Activated T-cell treated with anti-CD3 and anti-CD28 coated beads, Interleukin-2, amount 50 U/mL, for 24 hours (primary cell): ENCODE measurements at regions not wholly inside any gene's neighbourhood (a gene's known extent, or its start where the extent isn't known, plus 50 kb on each side); places are given as distances from the start of the nearest gene placed in this dataset.

Experiments
- DNase-seq: peaks from one replicate; pipeline ENCODE4 v3.0.0-alpha.2; 2020
- H3K27ac Mint-ChIP-seq: 2 replicates; pipeline ENCODE4 v1.8.0; 2020; ENCODE audit warnings: mild to moderate bottlenecking, mixed read lengths
- H3K27me3 Mint-ChIP-seq: 2 replicates; pipeline ENCODE4 v1.8.0; 2020; ENCODE audit warnings: mixed read lengths
- H3K36me3 Mint-ChIP-seq: 2 replicates; pipeline ENCODE4 v1.8.0; 2020; ENCODE audit warnings: low read depth, mixed read lengths
- H3K4me1 Mint-ChIP-seq: 2 replicates; pipeline ENCODE4 v1.8.0; 2020; ENCODE audit warnings: low read depth, mixed read lengths
- H3K4me3 Mint-ChIP-seq: 2 replicates; pipeline ENCODE4 v1.8.0; 2020; ENCODE audit warnings: mild to moderate bottlenecking, moderate library complexity, mixed read lengths
- H3K9me3 Mint-ChIP-seq: 2 replicates; pipeline ENCODE4 v1.8.0; 2020; ENCODE audit warnings: mixed read lengths

- Mint-ChIP-seq H3K9me3 (no peaks in the 10 kb centered on the region), H3K27ac (no peak overlapping the region), H3K27me3 (peaks cover 3% of the 10 kb centered on the region), H3K4me3 (no peak overlapping the region), H3K4me1 (no peaks in the 10 kb centered on the region), H3K36me3 (no peaks in the 10 kb centered on the region)
- no peak for DNase-seq
Measured at GRCh38 chr1:60994369-60994768, 88.0 kb upstream of the NFIA start.

GRCh38 chr1:60992165-60992564 lies 90.2 kb upstream of the NFIA start:
- Mint-ChIP-seq H3K4me3 (no peak overlapping the region), H3K36me3 (no peaks in the 10 kb centered on the region), H3K9me3 (no peaks in the 10 kb centered on the region), H3K27ac (no peak overlapping the region), H3K27me3 (peaks cover 3% of the 10 kb centered on the region), H3K4me1 (no peaks in the 10 kb centered on the region)
- DNase-seq = no peak

- Mint-ChIP-seq H3K27me3 (peaks cover 3% of the 10 kb centered on the region), H3K4me3 (no peak overlapping the region), H3K4me1 (no peaks in the 10 kb centered on the region), H3K27ac (no peak overlapping the region), H3K36me3 (no peaks in the 10 kb centered on the region), H3K9me3 (no peaks in the 10 kb centered on the region)
- DNase-seq = no peak
Measured at GRCh38 chr1:60990714-60991090, 91.7 kb upstream of the NFIA start.

- peaks cover 3% of the 10 kb centered on the region for H3K27me3 Mint-ChIP-seq
- no peaks in the 10 kb centered on the region for H3K36me3 Mint-ChIP-seq
- H3K9me3 Mint-ChIP-seq = no peaks in the 10 kb centered on the region
- H3K27ac Mint-ChIP-seq = no peak overlapping the region
- H3K4me3 Mint-ChIP-seq = no peak overlapping the region
- no peak for DNase-seq
- H3K4me1 Mint-ChIP-seq = no peaks in the 10 kb centered on the region
Measured at GRCh38 chr1:60989749-60990713, 92.3 kb upstream of the NFIA start.

- Mint-ChIP-seq H3K27me3 (peaks cover 3% of the 10 kb centered on the region), H3K36me3 (no peaks in the 10 kb centered on the region), H3K9me3 (no peaks in the 10 kb centered on the region), H3K4me3 (no peak overlapping the region), H3K4me1 (no peaks in the 10 kb centered on the region), H3K27ac (no peak overlapping the region)
- DNase-seq = no peak
Measured at GRCh38 chr1:60988891-60989290, 93.5 kb upstream of the NFIA start.

- Mint-ChIP-seq H3K27ac (no peak overlapping the region), H3K9me3 (no peaks in the 10 kb centered on the region), H3K4me1 (no peaks in the 10 kb centered on the region), H3K27me3 (no peaks in the 10 kb centered on the region), H3K36me3 (no peaks in the 10 kb centered on the region), H3K4me3 (no peak overlapping the region)
- no peak for DNase-seq
Measured at GRCh38 chr1:60987904-60988303, 94.5 kb upstream of the NFIA start.

GRCh38 chr1:60984062-60984799 lies 98.1 kb upstream of the NFIA start:
- Mint-ChIP-seq H3K27me3 (no peaks in the 10 kb centered on the region), H3K4me1 (no peaks in the 10 kb centered on the region), H3K9me3 (no peaks in the 10 kb centered on the region), H3K27ac (no peak overlapping the region), H3K36me3 (no peaks in the 10 kb centered on the region), H3K4me3 (no peak overlapping the region)
- no peak for DNase-seq

- H3K36me3 Mint-ChIP-seq = no peaks in the 10 kb centered on the region
Measured at GRCh38 chr1:60983701-60984061, 98.7 kb upstream of the NFIA start.

GRCh38 chr1:60982539-60982938 lies 99.8 kb upstream of the NFIA start:
- no peak overlapping the region for H3K4me3 Mint-ChIP-seq
- H3K27ac Mint-ChIP-seq = no peak overlapping the region
- H3K36me3 Mint-ChIP-seq = no peaks in the 10 kb centered on the region
- H3K4me1 Mint-ChIP-seq = peaks cover 2% of the 10 kb centered on the region
- no peaks in the 10 kb centered on the region for H3K9me3 Mint-ChIP-seq
- no peaks in the 10 kb centered on the region for H3K27me3 Mint-ChIP-seq
- DNase-seq = no peak

More at GRCh38 chr1:60983701-60984061, 98.7 kb upstream of the NFIA start:
- Mint-ChIP-seq H3K27me3 (no peaks in the 10 kb centered on the region), H3K27ac (no peak overlapping the region), H3K4me3 (no peak overlapping the region), H3K4me1 (peaks cover 2% of the 10 kb centered on the region), H3K9me3 (no peaks in the 10 kb centered on the region)
- DNase-seq = no peak

- H3K4me3 Mint-ChIP-seq = no peak overlapping the region
- H3K36me3 Mint-ChIP-seq = no peaks in the 10 kb centered on the region
- H3K27me3 Mint-ChIP-seq = no peaks in the 10 kb centered on the region
- DNase-seq = no peak
- no peak overlapping the region for H3K27ac Mint-ChIP-seq
- H3K4me1 Mint-ChIP-seq = peaks cover 2% of the 10 kb centered on the region
- H3K9me3 Mint-ChIP-seq = no peaks in the 10 kb centered on the region
Measured at GRCh38 chr1:60981357-60981756, 101.0 kb upstream of the NFIA start.

- peaks cover 1% of the 10 kb centered on the region for H3K27me3 Mint-ChIP-seq
- H3K4me3 Mint-ChIP-seq = no peak overlapping the region
- H3K9me3 Mint-ChIP-seq = no peaks in the 10 kb centered on the region
- no peak overlapping the region for H3K27ac Mint-ChIP-seq
- no peaks in the 10 kb centered on the region for H3K36me3 Mint-ChIP-seq
- peaks cover 2% of the 10 kb centered on the region for H3K4me1 Mint-ChIP-seq
- DNase-seq = peak; percentile 39
Measured at GRCh38 chr1:60978421-60979357, 103.7 kb upstream of the NFIA start.

GRCh38 chr1:60977661-60978060 lies 104.7 kb upstream of the NFIA start:
- Mint-ChIP-seq H3K9me3 (no peaks in the 10 kb centered on the region), H3K4me3 (no peak overlapping the region), H3K4me1 (peaks cover 2% of the 10 kb centered on the region), H3K27ac (no peak overlapping the region), H3K36me3 (no peaks in the 10 kb centered on the region), H3K27me3 (peaks cover 3% of the 10 kb centered on the region)
- no peak for DNase-seq

GRCh38 chr1:60974524-60975372 lies 107.6 kb upstream of the NFIA start:
- DNase-seq = no peak
- Mint-ChIP-seq H3K27me3 (peaks cover 8% of the 10 kb centered on the region), H3K27ac (no peak overlapping the region), H3K4me3 (no peak overlapping the region), H3K4me1 (peaks cover 2% of the 10 kb centered on the region), H3K9me3 (no peaks in the 10 kb centered on the region), H3K36me3 (no peaks in the 10 kb centered on the region)

GRCh38 chr1:60973668-60974067 lies 108.7 kb upstream of the NFIA start:
- H3K4me3 Mint-ChIP-seq = no peak overlapping the region
- DNase-seq = no peak
- no peaks in the 10 kb centered on the region for H3K4me1 Mint-ChIP-seq
- no peaks in the 10 kb centered on the region for H3K9me3 Mint-ChIP-seq
- peaks cover 17% of the 10 kb centered on the region for H3K27me3 Mint-ChIP-seq
- H3K36me3 Mint-ChIP-seq = no peaks in the 10 kb centered on the region
- H3K27ac Mint-ChIP-seq = no peak overlapping the region
